Neural cell (in vitro differentiated cells): ENCODE measurements at regions not wholly inside any gene's neighbourhood (a gene's known extent, or its start where the extent isn't known, plus 50 kb on each side); places are given as distances from the start of the nearest gene placed in this dataset.

Experiments
- EP300 ChIP-seq: fragments of 450-650 bp; conservative IDR thresholded peaks from 2 replicates; pipeline ENCODE4 v1.6.1; 2014; ENCODE audit warnings: antibody characterized with exemption, mild to moderate bottlenecking, moderate library complexity; ENCODE audit not compliant: poor library complexity, severe bottlenecking
- EZH2 ChIP-seq: fragments of 200-600, 300-800 bp; shearing (Covaris generic), sonication (generic); IDR thresholded peaks from 2 replicates; pipeline ENCODE4 v1.6.1; 2014; ENCODE audit warnings: antibody characterized with exemption, low read length, borderline replicate concordance, mild to moderate bottlenecking; ENCODE audit not compliant: insufficient read depth, poor library complexity, severe bottlenecking
- MXI1 ChIP-seq: fragments of 450-650 bp; conservative IDR thresholded peaks from 2 replicates; pipeline ENCODE4 v1.6.1; 2014; ENCODE audit warnings: antibody characterized with exemption, mild to moderate bottlenecking; ENCODE audit not compliant: poor library complexity, severe bottlenecking
- POLR2AphosphoS5 ChIP-seq: IDR thresholded peaks from 2 replicates; pipeline ENCODE4 v1.6.1; 2012
- RAD21 ChIP-seq: fragments of 450-650 bp; conservative IDR thresholded peaks from 2 replicates; pipeline ENCODE4 v1.6.1; 2014; ENCODE audit warnings: antibody characterized with exemption, mild to moderate bottlenecking, moderate library complexity
- SMC3 ChIP-seq: fragments of 450-650 bp; conservative IDR thresholded peaks from 2 replicates; pipeline ENCODE4 v1.6.1; 2014; ENCODE audit warnings: antibody characterized with exemption, mild to moderate bottlenecking, moderate library complexity; ENCODE audit not compliant: poor library complexity
- TAF1 ChIP-seq: IDR thresholded peaks from 2 replicates; pipeline ENCODE4 v1.6.1; 2012; ENCODE audit warnings: low read depth
- TF ChIP-seq, protein P1 (sequence below): fragments of 450-650 bp; IDR thresholded peaks from 2 replicates; pipeline ENCODE4 v1.5.1; 2014; ENCODE audit warnings: antibody characterized with exemption, mild to moderate bottlenecking, moderate library complexity; ENCODE audit not compliant: poor library complexity, severe bottlenecking
- TF ChIP-seq, protein P2 (sequence below): IDR thresholded peaks from 2 replicates; pipeline ENCODE4 v1.6.1; 2012; ENCODE audit warnings: borderline replicate concordance

DNA sequence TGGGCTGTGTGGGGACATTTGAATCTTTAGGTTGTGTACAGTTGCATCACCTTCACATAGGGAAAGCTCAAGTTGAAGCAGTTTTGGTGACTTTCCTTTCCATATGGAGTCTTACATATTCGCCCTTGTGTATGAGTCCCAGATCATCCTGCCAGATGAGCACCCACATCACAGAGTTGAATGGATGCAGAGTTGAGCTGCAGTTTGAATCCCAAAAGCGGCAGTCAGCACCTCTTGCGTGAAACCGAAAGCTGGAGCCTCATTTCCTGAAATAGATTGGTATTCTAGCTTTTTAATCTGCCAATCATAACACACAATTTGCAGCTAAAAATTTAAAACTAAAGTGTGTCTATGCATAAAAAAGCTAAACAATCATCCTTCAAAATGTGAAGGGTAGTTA is 162.9 kb upstream of the DIPK2B start:
- TF ChIP-seq, protein P1, sequence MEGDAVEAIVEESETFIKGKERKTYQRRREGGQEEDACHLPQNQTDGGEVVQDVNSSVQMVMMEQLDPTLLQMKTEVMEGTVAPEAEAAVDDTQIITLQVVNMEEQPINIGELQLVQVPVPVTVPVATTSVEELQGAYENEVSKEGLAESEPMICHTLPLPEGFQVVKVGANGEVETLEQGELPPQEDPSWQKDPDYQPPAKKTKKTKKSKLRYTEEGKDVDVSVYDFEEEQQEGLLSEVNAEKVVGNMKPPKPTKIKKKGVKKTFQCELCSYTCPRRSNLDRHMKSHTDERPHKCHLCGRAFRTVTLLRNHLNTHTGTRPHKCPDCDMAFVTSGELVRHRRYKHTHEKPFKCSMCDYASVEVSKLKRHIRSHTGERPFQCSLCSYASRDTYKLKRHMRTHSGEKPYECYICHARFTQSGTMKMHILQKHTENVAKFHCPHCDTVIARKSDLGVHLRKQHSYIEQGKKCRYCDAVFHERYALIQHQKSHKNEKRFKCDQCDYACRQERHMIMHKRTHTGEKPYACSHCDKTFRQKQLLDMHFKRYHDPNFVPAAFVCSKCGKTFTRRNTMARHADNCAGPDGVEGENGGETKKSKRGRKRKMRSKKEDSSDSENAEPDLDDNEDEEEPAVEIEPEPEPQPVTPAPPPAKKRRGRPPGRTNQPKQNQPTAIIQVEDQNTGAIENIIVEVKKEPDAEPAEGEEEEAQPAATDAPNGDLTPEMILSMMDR = no peak
- TF ChIP-seq TAF1 (no peak), POLR2AphosphoS5 (no peak), EZH2 (no peak), RAD21 (no peak), MXI1 (no peak), EP300 (no peak), SMC3 (no peak)
- TF ChIP-seq, protein P2, sequence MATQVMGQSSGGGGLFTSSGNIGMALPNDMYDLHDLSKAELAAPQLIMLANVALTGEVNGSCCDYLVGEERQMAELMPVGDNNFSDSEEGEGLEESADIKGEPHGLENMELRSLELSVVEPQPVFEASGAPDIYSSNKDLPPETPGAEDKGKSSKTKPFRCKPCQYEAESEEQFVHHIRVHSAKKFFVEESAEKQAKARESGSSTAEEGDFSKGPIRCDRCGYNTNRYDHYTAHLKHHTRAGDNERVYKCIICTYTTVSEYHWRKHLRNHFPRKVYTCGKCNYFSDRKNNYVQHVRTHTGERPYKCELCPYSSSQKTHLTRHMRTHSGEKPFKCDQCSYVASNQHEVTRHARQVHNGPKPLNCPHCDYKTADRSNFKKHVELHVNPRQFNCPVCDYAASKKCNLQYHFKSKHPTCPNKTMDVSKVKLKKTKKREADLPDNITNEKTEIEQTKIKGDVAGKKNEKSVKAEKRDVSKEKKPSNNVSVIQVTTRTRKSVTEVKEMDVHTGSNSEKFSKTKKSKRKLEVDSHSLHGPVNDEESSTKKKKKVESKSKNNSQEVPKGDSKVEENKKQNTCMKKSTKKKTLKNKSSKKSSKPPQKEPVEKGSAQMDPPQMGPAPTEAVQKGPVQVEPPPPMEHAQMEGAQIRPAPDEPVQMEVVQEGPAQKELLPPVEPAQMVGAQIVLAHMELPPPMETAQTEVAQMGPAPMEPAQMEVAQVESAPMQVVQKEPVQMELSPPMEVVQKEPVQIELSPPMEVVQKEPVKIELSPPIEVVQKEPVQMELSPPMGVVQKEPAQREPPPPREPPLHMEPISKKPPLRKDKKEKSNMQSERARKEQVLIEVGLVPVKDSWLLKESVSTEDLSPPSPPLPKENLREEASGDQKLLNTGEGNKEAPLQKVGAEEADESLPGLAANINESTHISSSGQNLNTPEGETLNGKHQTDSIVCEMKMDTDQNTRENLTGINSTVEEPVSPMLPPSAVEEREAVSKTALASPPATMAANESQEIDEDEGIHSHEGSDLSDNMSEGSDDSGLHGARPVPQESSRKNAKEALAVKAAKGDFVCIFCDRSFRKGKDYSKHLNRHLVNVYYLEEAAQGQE = no peak
